GM19397 (cell line): ENCODE measurements at regions not wholly inside any gene's neighbourhood (a gene's known extent, or its start where the extent isn't known, plus 50 kb on each side); places are given as distances from the start of the nearest gene placed in this dataset.
"Not testable (repeated sequence)": the region's sequence is repeated elsewhere in the genome, so short reads cannot be mapped to it uniquely, and the experiment has no call there.

Experiments used
- ATAC-seq: cut with Tn5 transposase; IDR thresholded peaks from one replicate; pipeline ENCODE4 v1.9.1; 2021; ENCODE audit warnings: mild to moderate bottlenecking, moderate library complexity; ENCODE audit not compliant: unreplicated experiment

GRCh38 chr3:27559835-27560234 lies 75.7 kb upstream of the SLC4A7 start:
- ATAC-seq: no peak

GRCh38 chr3:27559381-27559780 lies 75.2 kb upstream of the SLC4A7 start:
- ATAC-seq: no peak

DNA sequence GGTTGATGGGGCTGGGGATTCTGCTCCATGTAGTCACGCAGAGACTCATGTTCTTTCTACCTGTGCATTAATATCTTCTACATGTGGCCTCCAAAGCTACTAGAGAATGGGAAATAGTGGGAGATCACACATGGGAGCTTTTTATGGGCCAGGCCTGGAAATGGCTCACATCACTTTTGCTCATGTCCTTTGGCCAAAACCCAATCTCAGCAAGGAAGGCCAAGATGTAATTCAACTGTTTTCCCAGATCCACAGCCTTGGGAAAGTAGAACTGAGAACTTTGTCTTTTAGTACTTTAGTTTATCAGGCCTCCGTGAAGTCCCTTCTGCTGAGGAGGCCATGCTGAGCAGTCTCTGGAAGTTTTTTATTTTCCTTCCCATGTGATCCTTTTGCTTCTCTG lies 73.2 kb upstream of the SLC4A7 start:
- no peak for ATAC-seq

DNA sequence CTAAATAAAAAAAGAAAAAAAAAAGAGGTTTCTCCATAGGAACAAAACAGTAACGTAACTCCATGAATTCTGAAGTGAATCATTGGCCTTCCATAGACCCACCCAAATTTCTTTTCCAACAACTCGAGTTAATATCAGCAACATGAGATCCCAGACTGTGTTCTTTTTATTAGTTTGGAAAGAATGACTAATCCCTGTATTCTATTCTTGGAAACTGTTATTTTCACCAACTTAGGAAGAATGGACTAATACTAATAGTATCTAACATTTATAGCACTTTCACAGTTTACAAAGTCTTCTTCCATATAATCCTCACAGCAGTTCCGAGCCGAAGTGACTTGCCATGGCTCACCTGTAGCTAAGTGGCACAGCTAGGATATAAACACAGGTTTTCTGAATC lies 72.7 kb upstream of the SLC4A7 start:
- ATAC-seq: no peak

DNA sequence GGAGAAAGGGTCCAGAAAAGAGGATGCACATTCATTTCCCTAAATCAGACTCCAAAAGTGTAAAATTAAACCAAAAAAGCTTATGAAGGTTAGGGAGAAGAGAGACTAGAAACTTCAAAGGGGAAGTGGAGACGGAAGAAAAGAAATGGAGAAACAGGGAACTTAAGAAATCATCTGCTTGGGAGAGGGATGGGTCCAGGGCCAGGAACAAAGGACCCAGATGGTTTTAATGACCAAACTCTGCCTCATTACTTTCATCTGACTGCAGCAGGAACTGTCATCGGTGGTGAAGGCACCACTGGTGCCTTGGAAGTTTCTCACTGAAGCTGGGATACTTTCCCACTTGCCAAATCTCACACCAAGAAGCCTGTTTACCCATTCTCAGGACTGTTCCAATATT lies 70.5 kb upstream of the SLC4A7 start:
- ATAC-seq: no peak

- no peak for ATAC-seq
These were observed 69.8 kb upstream of the SLC4A7 start for GRCh38 chr3:27553886-27554540.

DNA sequence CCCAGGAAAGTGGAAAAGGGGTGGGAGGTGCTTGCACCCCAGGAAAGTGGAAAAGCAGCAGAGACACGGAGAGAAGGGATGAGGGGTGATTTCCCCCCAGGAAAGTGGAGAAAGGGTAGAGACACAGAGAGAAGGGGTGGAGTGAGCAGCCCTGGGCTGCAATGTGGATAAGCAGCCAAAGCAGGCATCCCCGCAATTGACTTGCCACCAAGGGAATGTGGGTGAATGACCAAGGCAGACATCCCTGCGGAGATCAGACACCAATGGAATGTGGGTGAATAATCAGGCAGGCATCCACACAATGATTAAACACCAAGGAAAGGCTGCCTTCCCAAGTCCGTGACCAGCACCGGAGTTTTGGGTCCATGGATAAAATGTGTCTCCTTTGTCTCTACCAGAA lies 68.5 kb upstream of the SLC4A7 start:
- not testable (repeated sequence) for ATAC-seq

- ATAC-seq: not testable (repeated sequence)
These were observed 67.2 kb upstream of the SLC4A7 start for GRCh38 chr3:27551413-27551812.

DNA sequence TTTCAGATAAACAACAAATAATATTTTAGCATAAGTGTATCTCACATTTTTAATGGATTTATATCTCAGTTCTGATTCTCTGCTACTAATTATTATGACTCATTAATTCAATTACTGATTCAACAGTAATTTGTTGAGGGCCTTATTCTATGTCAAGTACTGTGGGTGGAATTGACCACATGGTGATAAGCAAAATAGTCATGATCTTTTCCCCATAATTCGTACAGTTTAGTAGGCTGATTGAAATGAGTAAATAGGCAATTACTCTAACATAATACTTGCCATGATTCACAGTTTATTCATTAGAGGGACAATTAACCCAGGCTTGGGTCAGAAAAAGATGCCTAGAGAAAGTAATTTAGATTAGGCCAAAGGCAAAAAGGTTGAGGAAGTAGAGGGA lies 60.9 kb upstream of the SLC4A7 start:
- ATAC-seq: no peak

DNA sequence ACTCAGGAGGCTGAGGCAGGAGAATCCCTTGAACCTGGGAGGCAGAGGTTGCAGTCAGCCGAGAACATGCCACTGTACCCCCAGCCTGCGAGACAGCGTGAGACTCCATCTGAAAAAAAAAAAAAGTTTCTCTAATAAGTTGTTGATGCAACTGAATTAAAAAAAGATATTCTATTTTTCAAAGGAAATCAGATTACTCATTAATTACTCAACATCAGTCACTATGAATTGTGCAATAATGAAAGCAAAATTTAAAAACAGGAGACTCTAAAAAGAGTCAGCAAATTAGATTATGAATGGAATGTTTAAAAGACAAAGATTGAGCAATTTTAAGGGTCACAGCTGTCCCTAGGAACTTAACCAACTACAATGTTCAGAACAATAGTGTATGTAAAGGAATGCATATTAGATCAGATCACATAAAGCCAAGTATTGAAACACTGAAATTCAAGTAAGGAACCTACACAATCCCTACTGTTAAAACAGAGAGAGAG lies 60.2 kb upstream of the SLC4A7 start:
- no peak for ATAC-seq

DNA sequence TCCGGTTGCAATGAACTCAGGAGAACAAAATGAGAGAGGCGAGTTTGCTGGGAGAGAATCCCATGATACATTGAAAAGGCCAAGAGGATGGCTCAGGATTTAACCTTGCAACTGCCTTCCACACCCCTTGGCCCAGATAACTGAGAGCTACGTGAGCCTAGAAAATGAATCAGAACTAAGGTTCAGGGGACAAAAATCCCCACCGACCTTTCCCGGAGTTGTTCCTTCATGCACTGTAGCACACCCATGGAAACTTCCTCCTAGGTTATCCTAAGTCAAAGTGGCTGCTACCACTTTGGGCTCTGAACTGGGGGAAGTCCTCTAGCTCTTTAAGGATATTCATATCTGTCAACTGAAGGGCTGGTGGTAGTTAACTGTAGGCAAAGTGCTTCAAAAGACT lies 58.3 kb upstream of the SLC4A7 start:
- ATAC-seq: no peak

DNA sequence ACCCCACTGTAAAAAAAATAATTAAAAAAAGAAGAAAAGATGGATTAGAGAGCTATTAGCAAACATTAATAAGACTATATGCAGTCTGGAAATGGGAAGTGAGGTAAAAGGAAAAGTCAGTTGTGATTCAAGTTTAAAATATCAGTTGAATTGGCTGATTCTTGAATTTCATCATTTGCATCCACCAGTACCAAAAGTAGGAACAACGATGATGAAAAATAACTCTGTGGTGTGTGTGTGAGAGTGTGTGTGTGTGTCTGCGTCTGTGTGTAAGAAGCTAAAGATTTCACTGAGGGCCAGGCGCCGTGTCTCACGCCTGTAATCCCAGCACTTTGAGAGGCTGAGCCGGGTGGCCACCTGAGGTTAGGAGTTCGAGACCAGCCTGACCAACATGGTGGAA lies 56.0 kb upstream of the SLC4A7 start:
- no peak for ATAC-seq

GRCh38 chr3:27536491-27536890 lies 52.3 kb upstream of the SLC4A7 start:
- no peak for ATAC-seq

DNA sequence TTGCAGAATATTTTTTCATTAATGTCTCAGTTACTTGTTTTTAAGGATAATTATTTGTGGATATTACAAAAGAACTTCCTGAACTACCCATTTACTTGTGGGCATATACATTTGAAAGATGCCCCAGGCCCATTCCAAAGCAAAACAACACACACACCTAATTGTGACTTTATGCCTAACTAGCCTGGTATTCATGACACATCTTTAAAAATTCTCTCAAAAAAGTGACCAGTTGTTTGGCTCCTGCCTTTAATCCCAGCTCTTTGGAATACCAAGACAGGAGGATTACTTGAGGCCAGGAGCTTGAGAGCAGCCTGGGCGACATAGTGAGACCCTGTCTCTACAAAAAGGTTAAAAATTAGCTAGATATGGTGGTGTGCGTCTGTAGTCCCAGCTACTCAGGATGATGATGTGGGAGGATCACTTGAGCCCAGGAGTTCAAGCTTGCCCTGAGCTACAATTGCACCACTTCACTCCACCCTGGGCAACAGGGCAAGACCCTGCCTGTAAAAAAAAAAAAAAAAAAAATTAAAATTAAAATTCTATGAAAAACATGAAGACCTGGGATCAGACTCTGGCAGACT lies 51.7 kb upstream of the SLC4A7 start:
- ATAC-seq: no peak

- peak; percentile 75 for ATAC-seq
These were observed 49.8 kb upstream of the SLC4A7 start for GRCh38 chr3:27533718-27534573.
